Ishikawa (cell line): ENCODE measurements at regions not wholly inside any gene's neighbourhood (a gene's known extent, or its start where the extent isn't known, plus 50 kb on each side); places are given as distances from the start of the nearest gene placed in this dataset.

Experiments
- CEBPB ChIP-seq: IDR thresholded peaks from 2 replicates; pipeline ENCODE4 v1.6.1; 2012
- CREB1 ChIP-seq: IDR thresholded peaks from 2 replicates; pipeline ENCODE4 v1.6.1; 2012; ENCODE audit warnings: low read depth
- EGR1 ChIP-seq: IDR thresholded peaks from 2 replicates; pipeline ENCODE4 v1.6.1; 2012
- EP300 ChIP-seq: IDR thresholded peaks from 2 replicates; pipeline ENCODE4 v1.6.1; 2012; ENCODE audit warnings: borderline replicate concordance
- FOXM1 ChIP-seq: IDR thresholded peaks from 2 replicates; pipeline ENCODE4 v1.6.1; 2012; ENCODE audit warnings: low read depth, borderline replicate concordance
- MAX ChIP-seq: IDR thresholded peaks from 2 replicates; pipeline ENCODE4 v1.6.1; 2012
- NFIC ChIP-seq: IDR thresholded peaks from 2 replicates; pipeline ENCODE4 v1.6.1; 2012
- RAD21 ChIP-seq: IDR thresholded peaks from 2 replicates; pipeline ENCODE4 v1.6.1; 2012; ENCODE audit warnings: low read depth
- REST ChIP-seq: IDR thresholded peaks from 2 replicates; pipeline ENCODE4 v1.6.1; 2012; ENCODE audit warnings: low read depth, mild to moderate bottlenecking
- TAF1 ChIP-seq: IDR thresholded peaks from 2 replicates; pipeline ENCODE4 v1.6.1; 2012; ENCODE audit warnings: low read depth, mild to moderate bottlenecking
- TCF12 ChIP-seq: IDR thresholded peaks from 2 replicates; pipeline ENCODE4 v1.6.1; 2012; ENCODE audit warnings: low read depth
- TEAD4 ChIP-seq: IDR thresholded peaks from 2 replicates; pipeline ENCODE4 v1.6.1; 2012
- USF1 ChIP-seq: IDR thresholded peaks from 2 replicates; pipeline ENCODE4 v1.6.1; 2012
- YY1 ChIP-seq: IDR thresholded peaks from 2 replicates; pipeline ENCODE4 v1.6.1; 2012; ENCODE audit warnings: low read depth
- ZBTB7A ChIP-seq: IDR thresholded peaks from 2 replicates; pipeline ENCODE4 v1.6.1; 2012; ENCODE audit warnings: low read depth

- no peak for TF ChIP-seq CREB1
- no peak for TF ChIP-seq NFIC
- no peak for TF ChIP-seq YY1
- TF ChIP-seq EP300 = no peak
- peak; percentile 43; the same call in 1 of the 2 replicates for TF ChIP-seq MAX
- TF ChIP-seq REST = no peak
- no peak for TF ChIP-seq FOXM1
- TF ChIP-seq USF1 = no peak
These were observed 110.2 kb downstream of the FAM53A start for GRCh38 chr4:1573830-1574459.

GRCh38 chr4:1572964-1573720, 111.0 kb downstream of the FAM53A start:
- TF ChIP-seq FOXM1 = no peak
- no peak for TF ChIP-seq CEBPB
- no peak for TF ChIP-seq REST
- TF ChIP-seq TAF1 = no peak
- TF ChIP-seq CREB1 = no peak
- TF ChIP-seq EGR1 = no peak
- TF ChIP-seq YY1 = no peak
- TF ChIP-seq NFIC = no peak
- TF ChIP-seq USF1 = no peak

- TF ChIP-seq REST (no peak), ZBTB7A (no peak), FOXM1 (no peak), EP300 (no peak), MAX (no peak), EGR1 (no peak), TCF12 (no peak), CEBPB (no peak), USF1 (no peak), TEAD4 (no peak), RAD21 (no peak), YY1 (no peak)
These were observed 111.6 kb downstream of the FAM53A start for GRCh38 chr4:1572521-1572920.

GRCh38 chr4:1572010-1572385, 112.1 kb downstream of the FAM53A start:
- TF ChIP-seq TEAD4 = no peak
- no peak for TF ChIP-seq EGR1
- no peak for TF ChIP-seq TAF1
- no peak for TF ChIP-seq ZBTB7A
- TF ChIP-seq TCF12 = no peak
- TF ChIP-seq REST = no peak
- TF ChIP-seq FOXM1 = no peak
- TF ChIP-seq CEBPB = no peak
- no peak for TF ChIP-seq YY1
- no peak for TF ChIP-seq RAD21
- no peak for TF ChIP-seq MAX
- TF ChIP-seq NFIC = no peak
- TF ChIP-seq EP300 = no peak
- no peak for TF ChIP-seq USF1
- no peak for TF ChIP-seq CREB1
